Stimulated activated CD8-positive, alpha-beta memory T cell treated with anti-CD3 and anti-CD28 coated beads, Interleukin-12 subunit alpha, Interleukin-12 subunit beta, amount 100 ng/mL, for 24 hours (primary cell): ENCODE measurements at regions not wholly inside any gene's neighbourhood (a gene's known extent, or its start where the extent isn't known, plus 50 kb on each side); places are given as distances from the start of the nearest gene placed in this dataset.

ENCODE experiments used
- DNase-seq: peaks from one replicate; pipeline ENCODE4 v3.0.0-alpha.2; 2020; ENCODE audit errors: extremely low read depth

DNA sequence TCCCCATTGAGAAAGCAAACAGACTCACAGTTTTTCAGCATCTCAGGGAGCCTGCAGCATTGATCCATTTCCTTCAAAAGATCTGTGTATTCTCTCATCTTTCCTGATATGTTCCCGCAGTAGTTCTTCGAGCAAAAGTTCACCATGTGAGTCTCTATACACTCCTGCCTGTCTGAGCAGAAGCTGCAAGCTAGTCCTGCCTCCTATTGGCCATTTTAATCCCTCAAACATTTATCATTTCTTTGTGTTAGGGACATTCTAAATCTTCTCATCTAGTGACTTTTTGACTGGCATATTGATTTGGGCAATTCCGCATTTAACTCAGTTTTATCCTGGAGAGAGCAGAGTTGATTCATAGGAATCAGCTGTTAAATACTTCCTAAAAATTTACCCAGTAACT is 660.4 kb upstream of the KLF12 start:
- no peak for DNase-seq

DNA sequence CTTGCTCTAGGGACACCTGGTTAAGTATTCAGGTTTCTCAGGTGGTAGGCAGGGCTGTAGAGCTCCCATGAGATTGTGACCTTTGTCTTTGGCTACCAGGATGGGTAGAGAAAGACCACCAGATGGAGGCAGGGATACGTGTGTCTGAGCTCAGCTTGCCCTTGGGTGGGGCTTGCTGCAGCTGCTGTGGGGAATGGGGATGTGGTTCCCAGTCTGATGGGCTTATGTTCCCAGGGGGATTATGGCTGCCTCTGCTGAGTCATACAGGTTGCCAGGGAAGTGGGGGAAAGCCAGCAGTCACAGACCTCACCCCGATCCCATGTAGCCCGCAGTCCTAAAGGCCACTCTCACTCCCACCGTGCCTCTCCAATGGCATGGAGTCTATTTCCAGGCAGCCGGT is 659.9 kb upstream of the KLF12 start:
- DNase-seq, result no peak

DNA sequence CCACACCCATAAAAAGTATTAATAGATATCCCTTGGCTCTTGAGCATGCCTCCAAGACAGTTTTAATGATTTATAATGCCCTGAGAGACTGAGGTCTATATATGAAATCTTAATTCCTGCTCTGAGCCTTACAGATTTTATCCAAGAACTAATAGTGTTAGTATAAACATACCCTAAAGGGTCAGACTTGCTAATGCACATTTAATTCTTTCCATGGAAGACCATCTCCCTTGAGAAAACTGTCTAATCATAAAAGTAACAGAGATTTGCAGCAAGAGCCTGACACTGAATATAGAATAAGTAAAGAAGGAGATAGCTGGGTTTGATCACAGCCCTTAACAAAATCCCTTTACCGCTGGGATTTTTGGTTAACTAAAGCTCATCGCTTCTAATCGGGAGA is 650.8 kb upstream of the KLF12 start:
- DNase-seq, result no peak

DNA sequence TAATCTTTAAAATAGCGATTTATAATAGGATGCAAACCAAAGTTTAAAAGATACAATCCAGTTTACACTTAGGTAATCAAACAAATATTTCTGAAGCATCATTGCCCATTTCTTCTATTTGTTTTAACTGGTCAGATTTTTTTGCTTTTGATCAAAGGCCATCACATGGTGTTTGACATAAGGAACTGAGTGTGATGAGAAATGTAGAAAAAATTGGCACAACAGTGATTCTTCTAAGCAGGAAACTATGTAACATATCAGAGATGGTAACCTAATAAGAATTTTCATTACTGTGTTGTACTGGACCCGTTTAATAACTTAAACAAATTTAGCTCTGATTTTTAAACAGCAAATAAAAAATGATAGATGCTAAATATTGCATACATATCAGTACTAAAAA is 644.7 kb upstream of the KLF12 start:
- DNase-seq, result no peak

DNA sequence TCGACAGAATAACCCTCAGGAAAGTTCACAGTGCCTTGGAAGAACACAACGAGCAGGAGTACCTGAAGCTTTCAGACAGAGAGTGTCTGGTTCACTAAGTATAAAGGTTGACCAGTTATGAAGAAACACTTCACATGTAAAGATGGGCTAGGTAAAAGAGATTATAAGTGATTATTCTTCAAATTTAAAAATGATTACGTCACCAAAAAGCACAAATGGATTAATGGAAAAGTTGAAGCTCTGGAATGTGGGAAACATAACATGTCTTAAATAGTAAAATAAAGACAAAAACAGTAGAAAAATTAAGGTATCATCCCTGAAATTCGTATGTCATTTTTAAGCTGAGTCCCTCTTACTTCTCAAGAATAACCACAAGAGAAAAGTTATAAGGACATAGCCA is 643.9 kb upstream of the KLF12 start:
- DNase-seq, result no peak

DNA sequence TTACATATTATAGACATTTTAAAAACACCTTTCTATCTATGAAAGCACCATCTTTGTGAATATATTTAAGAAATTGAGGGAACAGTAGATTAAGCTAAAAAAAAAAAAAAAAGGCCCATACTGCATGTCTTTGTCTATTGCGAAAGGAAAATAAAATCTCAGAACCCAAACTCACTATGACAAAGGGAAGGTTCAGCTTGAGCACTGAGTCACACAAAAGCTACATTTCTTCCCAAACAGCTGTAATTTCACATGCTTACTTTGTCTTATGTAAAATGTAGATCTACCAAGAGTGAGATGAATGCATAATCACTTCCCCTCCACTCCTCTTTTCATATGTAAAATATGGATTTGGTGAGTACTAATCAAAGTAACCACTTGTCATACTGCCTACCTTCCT is 640.1 kb upstream of the KLF12 start:
- no peak for DNase-seq

DNA sequence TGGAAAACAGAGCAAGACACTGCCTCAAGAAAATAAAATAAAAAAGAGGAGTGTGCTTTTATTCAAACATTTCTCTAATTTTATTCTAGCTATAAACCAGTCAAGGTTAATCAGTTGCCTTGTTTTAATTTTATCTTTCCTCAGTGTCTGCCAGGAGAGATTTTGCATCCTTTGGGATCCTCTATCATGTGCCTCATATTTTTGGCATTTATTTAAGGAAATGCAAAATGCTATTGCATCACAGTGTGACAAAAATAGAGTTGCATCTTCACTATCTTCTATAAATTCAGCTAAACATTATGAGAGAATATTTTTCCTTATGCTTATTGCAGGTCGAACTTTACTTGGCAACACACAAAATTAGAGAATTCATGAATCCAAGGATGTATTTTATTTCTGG is 639.0 kb upstream of the KLF12 start:
- no peak for DNase-seq

DNA sequence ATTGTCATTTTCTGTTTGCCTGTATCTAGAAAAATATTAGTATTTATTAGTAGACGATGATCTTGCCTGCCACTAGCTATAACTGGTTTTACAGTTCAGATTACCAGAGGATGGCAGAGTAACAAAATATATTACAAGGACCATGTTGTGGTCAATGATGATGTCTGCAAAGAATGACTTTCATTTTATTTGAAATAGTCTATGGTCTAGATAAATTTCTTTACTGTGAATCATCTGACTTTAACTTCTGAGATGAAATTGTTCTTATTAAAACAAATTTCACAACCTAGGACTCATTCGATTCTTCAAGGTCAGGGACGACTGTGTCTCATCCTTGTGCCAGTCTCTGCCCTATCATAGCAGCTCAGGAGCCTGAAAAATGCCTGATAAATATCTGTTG is 637.8 kb upstream of the KLF12 start:
- no peak for DNase-seq

DNA sequence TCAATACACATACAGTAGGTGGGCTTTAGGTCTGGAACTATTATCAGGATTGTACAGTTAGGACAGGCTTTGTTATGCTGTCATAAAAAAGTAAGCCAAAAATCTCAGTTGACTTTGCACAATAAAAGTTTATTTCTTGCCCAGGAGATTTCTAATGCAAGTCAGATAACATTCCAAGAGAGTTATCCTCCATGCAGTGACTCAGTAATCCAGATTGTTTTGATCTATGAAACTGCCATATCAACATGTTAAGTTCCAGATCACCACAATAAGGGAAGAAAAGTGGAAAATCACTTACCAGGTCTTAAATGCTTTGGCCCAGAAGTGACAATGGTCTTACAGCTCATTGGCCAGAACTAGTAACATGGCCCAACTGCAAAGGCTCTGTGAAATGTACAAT is 636.2 kb upstream of the KLF12 start:
- DNase-seq, result no peak

DNA sequence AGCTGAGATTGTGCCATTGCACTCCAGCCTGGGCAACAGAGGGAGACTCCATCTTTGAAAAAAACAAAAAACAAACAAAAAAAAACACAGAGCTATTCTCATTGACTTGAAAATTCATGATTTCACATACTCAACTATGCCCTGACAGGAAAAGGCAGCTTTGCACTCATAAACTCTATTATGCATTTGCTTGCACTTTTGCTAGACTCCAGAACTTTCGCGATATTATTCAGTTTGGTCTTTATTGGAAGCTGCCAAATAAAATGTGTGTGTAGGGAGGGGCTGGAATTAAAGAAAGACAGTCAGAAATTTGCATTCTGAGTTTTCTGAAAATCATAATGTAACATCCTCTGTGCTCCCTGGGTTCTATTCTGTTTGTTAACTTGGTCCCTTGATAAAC is 635.1 kb upstream of the KLF12 start:
- DNase-seq, result no peak

DNA sequence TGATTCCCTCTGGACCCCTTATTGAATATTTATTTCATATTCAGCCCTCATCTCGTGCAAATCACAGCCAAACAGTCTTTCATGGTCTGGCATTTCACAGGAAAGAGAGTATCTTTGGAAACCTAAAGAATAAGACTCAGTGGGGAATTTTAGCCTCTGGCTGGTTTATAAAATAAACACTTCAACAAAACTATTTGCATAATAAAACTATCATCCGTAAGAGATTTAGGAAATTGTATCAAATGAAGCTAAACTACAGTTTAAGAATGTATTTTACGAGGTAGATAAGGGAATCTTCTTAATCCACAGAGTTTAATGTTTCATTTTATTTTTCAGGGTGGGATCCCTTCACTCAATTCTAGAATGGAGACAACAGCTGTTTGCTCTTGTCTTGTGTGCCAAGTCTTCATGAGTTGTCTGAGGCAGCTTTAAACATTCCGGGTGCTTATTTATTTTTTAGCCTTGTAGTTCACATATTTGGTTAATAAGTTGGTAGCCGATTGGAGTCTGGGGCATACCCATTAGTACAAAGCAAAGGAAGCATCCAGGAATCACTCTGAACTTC is 634.4 kb upstream of the KLF12 start:
- DNase-seq, result no peak

DNA sequence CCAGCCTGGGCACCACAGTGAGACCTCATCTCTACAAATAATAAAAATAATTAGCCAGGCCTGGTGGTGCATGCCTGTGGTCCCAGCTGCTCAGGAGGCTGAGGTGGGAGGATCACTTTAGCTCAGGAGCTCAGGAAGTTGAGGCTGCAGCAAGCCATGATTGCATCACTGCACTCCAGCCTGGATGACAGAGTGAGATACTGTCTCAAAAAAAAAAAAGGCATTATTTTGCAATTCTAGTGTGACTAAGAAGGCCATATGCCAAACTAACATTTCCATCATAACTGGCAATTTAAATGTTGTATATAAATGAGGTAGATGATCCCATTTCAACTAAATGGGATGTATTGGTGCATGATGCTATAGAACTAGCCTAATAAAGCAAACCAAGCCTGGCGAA is 632.8 kb upstream of the KLF12 start:
- DNase-seq, result no peak

DNA sequence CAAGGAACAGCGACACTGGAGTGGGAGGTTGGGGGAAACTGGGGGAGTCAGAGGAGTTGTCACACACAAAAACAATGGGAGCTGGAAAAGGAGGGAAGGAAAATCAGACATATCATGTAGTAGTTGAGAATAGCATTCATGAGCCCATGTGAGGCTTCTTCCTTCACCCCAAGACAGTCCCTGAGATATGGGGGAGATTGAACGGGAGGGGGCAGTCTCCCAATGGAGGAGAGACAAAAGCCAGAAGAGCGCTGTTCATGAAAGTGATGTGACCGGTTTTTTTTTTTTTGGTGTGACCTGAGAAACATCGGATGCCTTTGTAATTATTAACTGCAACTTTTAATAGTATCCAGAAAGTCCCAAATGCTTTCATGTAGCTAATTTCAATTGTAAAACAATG is 631.8 kb upstream of the KLF12 start:
- no peak for DNase-seq

DNA sequence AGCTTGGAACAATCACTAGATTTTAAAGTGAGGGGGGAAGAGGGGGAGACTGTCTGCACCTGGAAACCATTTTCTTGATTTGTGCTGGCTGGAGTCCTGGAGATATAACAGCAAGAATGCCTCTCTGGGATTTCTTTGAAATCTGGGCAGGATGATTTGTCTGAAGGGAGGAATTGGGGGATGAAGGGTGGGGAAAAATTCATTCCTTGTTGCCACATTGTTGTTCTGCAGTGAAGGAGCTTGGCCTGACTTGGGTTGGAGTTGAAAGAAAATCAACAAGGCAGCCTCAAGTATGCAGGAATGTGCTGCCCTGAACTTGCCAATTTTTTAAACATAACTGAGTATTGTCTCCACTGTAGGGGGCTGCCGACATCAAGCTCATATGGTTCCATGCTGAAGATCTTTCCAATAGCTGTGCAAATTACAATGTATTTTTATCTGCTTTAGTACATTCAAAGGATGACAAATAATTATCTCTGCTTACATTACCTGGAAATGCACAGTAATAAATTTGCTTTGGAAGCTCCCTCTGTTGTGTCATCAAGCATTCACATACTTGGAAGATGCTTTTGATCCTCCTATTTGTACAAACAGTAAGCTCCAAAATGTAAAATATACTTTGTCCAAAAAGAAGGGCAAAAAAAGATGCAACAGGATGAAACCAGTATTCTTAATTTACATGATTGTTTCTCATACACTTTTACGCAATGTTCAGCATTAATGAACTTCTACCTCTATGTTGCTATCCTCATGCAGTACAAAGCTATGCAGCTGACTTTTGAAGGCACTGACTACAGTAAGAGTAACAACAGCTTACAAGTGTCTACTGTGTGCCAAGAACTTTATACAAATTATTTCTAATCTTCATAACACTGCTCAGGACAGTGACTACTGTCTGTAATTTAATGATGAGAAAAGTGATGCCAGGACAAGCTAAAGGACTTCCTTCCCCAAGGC is 627.9 kb upstream of the KLF12 start:
- DNase-seq, result no peak

DNA sequence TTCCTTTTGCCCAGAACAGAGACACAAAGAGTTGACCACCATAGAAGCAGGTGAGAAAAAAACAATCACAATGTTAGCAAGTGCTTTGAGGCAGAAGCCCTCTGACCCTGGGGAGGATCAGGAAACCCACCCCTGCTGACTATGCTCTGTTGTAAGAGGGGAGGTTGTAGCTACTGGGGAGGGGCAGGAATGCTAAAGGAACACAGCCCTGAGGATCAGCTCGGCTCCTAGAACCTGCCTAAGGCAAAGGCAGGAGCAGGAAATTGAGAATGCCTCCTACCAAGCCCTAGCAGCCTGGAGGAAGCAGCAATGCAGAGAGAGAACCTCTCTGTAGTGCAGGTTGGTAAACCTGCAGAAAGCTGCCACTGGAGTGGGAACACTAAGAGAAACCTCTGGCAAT is 624.0 kb upstream of the KLF12 start:
- no peak for DNase-seq

DNA sequence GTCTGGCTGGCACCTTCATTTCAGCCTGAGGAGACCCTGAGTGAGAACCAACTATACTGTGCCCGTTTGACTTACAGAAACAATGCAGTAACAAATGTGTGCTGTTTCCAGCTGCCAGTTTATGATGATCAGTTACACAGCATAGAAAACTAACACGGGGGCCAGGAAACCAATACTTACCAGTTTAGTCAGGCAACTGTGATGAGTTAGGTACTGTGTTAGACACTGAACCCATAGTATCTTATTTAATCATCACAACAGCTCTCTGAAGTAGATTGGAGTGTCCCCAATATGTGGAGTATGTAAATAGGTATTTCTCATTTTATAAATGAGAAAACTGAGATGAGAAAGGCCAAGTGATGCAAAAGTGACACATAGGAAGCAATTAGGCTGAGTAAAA is 620.9 kb upstream of the KLF12 start:
- DNase-seq, result no peak

DNA sequence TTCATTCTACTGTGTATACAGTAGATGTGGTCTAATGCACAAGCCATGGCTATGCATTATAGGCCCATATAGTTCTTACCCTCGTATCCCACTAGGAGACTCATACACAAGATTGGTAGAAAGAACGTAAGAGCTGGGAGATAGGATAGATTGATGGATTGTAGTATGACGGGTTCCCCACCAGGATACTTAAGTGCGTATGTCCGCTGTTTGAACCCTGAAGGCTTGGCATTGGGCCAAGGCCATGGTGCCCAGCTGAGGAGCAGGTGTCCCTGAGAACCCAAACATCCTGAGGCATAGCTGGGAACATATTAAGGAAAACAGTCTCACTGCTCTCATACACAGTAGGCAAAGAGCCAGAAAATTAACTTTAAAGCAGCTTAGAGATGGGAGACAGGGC is 617.5 kb upstream of the KLF12 start:
- DNase-seq, result no peak

DNA sequence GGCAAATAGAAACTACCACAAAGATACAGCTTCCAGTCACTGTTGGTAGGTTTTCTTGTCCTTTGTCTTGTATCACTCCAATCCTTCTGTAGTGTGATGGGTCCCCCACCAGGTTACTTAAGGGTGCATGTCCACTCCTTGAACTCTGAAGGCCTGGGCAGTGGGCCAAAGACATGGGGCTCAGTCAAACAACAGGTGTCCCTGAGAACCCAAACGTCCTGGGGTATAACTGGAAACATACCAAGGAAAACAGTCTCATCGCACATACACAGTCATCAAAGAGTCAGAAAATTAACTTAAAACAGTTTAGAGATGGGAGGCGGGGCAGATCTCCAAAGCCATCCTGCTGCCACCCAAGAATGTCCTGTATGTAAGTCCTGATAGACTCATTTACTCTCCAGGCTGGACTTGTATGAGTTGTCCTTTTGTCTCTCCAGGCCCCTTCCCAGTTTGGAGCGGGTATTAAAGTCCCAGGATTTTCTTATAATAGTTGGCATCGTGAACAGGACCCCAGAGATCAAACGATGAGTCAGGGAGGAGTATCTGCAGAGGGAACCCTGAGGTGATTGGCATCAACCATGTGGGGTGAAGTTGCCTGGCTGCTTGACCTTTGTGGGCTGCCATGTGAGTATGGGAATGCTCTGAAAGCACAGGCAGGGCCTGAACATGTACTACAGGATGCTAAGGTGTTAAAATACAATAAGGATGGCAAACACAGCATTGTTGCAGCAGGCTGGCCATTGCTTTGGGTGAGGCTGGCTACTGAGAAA is 613.2 kb upstream of the KLF12 start:
- DNase-seq, result no peak

DNA sequence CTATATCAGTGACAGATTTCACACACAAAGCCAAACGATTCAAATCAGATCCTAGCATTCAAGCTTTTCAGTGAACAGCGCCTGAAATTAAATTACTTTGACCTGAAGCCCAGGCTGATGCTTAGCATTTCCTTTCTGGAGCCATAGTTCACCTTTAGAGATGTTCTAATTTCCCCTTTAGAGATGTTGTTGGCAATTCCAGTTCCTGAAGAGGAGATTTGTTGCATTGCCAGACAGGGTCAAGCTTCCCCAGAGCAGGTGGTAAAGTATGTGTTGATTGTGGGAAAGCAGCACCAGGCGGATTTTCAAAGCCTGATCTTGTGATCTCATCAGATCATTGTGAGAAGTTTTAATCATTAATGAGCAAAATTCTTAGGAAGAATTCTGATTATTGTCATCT is 609.8 kb upstream of the KLF12 start:
- no peak for DNase-seq

DNA sequence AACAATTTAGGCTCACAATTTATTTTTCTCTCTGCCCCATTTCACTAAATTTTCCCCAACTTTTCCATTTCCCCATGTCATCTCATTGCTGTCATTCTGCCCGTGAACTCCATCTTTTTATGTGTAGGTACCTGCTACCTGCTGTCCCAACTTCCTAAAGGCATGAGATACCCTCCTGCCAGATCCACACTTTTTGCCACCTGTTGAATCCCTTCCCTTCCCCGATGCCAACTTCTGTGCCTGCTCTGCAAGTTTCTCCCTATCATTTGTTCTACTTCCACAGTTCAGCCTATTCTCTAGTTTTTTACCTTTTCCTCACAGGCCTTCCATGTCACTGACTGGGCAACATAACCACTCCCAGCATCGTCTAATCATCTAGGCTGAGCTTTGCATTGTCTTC is 607.5 kb upstream of the KLF12 start:
- no peak for DNase-seq

DNA sequence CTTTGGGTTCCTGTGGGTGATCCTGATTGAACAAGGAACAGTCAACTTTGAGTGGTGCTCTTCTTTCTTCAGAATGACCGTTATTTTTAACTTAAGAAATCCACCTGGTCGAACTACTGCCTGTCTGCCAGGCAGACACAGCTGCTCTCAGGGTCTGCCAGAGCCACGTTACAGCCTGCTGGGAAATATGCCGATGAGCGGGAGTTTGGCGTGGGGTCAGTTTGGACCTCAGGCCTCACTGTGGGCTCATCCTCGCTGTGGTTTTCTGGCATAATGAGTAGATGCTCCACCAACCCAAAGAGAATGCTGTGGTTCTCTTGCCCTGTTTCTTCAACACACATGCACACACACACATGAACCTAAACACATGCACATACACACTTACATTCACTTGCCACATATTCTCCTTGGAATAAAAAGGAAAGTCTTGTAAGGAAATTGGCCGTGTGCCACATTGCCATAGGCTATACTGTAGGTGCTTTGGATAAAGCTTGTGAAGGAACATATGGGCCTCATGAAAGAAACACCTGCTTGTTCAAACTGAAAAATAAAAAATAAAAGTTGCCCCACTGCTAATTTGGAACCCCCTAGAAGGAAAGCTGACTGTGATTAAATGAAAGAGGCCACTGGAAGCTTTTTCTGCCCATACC is 598.7 kb upstream of the KLF12 start:
- no peak for DNase-seq

DNA sequence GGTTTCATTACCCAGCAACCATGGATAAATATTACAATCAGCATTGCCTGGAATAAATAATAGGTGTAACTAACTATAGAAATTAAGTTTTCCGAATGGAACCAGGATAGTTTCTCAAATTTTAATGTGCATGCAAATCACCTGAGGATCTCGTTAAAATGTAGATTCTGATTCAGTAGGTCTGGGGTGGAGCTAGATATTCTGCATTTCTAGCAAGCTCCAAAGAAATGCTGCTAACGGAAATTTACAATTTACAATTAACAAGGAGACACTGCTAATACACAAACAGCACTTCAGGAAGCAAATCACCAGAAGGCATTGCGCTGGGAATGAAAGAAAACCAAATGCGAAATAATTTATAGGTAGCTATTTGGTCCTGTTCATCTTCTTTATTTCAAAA is 597.5 kb upstream of the KLF12 start:
- no peak for DNase-seq
